H9 (cell line): ENCODE measurements at regions not wholly inside any gene's neighbourhood (a gene's known extent, or its start where the extent isn't known, plus 50 kb on each side); places are given as distances from the start of the nearest gene placed in this dataset.

Source experiments
- DNase-seq: peaks from one replicate; pipeline ENCODE4 v3.0.0-alpha.2; 2017
- H2AFZ ChIP-seq: one replicate; pipeline ENCODE4 v1.6.1; 2013; ENCODE audit warnings: mild to moderate bottlenecking, low read length, control low read depth, moderate library complexity
- H2AK5ac ChIP-seq: 2 replicates; pipeline ENCODE4 v1.6.1; 2013; ENCODE audit warnings: low read length, control low read depth, mixed read lengths; ENCODE audit not compliant: insufficient read length
- H2BK120ac ChIP-seq: one replicate; pipeline ENCODE4 v1.6.1; 2013; ENCODE audit warnings: low read depth, mild to moderate bottlenecking, low read length, control low read depth, inconsistent platforms; ENCODE audit not compliant: poor library complexity, severe bottlenecking
- H2BK12ac ChIP-seq: 2 replicates; pipeline ENCODE4 v1.6.1; 2013; ENCODE audit warnings: low read length, control low read depth, mixed read lengths, low read depth; ENCODE audit not compliant: insufficient read length
- H2BK15ac ChIP-seq: 2 replicates; pipeline ENCODE4 v1.6.1; 2013; ENCODE audit warnings: low read depth, low read length, control low read depth
- H2BK20ac ChIP-seq: one replicate; pipeline ENCODE4 v1.6.1; 2013; ENCODE audit warnings: low read depth, mild to moderate bottlenecking, low read length, control low read depth, inconsistent platforms; ENCODE audit not compliant: poor library complexity, severe bottlenecking
- H2BK5ac ChIP-seq: 2 replicates; pipeline ENCODE4 v1.6.1; 2013; ENCODE audit warnings: low read length, control low read depth, mixed read lengths; ENCODE audit not compliant: insufficient read length
- H3K14ac ChIP-seq: 2 replicates; pipeline ENCODE4 v1.6.1; 2013; ENCODE audit warnings: low read length, control low read depth; ENCODE audit not compliant: insufficient read depth
- H3K18ac ChIP-seq: 2 replicates; pipeline ENCODE4 v1.6.1; 2013; ENCODE audit warnings: low read depth, mild to moderate bottlenecking, mixed read lengths, low read length, control low read depth; ENCODE audit not compliant: insufficient read length
- H3K23ac ChIP-seq: 2 replicates; pipeline ENCODE4 v1.6.1; 2013; ENCODE audit warnings: low read length, control low read depth, mixed read lengths, low read depth; ENCODE audit not compliant: insufficient read length
- H3K23me2 ChIP-seq: 2 replicates; pipeline ENCODE4 v1.6.1; 2013; ENCODE audit warnings: low read depth, mild to moderate bottlenecking, mixed read lengths, low read length, control low read depth; ENCODE audit not compliant: insufficient read length, poor library complexity, severe bottlenecking
- H3K27ac ChIP-seq: 2 replicates; pipeline ENCODE4 v1.5.1; 2013; ENCODE audit warnings: low read length, control low read depth, mixed read lengths, low read depth; ENCODE audit not compliant: insufficient read length
- H3K27me3 ChIP-seq: 2 replicates; pipeline ENCODE4 v1.6.1; 2013; ENCODE audit warnings: low read length, control low read depth, inconsistent platforms; ENCODE audit not compliant: insufficient read depth
- H3K4ac ChIP-seq: 2 replicates; pipeline ENCODE4 v1.6.1; 2013; ENCODE audit warnings: low read depth, mild to moderate bottlenecking, control low read depth, inconsistent platforms, low read length, moderate library complexity
- H3K4me1 ChIP-seq: 2 replicates; pipeline ENCODE4 v1.6.1; 2013; ENCODE audit warnings: low read length, control low read depth, inconsistent platforms; ENCODE audit not compliant: insufficient read depth
- H3K4me2 ChIP-seq: 2 replicates; pipeline ENCODE4 v1.6.1; 2013; ENCODE audit warnings: low read length, control low read depth, mixed read lengths; ENCODE audit not compliant: insufficient read length, insufficient read depth
- H3K56ac ChIP-seq: 2 replicates; pipeline ENCODE4 v1.6.1; 2013; ENCODE audit warnings: low read depth, mild to moderate bottlenecking, mixed read lengths, low read length, control low read depth; ENCODE audit not compliant: insufficient read length
- H3K79me1 ChIP-seq: 2 replicates; pipeline ENCODE4 v1.6.1; 2013; ENCODE audit warnings: low read depth, mild to moderate bottlenecking, moderate library complexity, low read length, control low read depth, inconsistent platforms; ENCODE audit not compliant: insufficient read depth, poor library complexity, severe bottlenecking
- H3K79me2 ChIP-seq: 2 replicates; pipeline ENCODE4 v1.6.1; 2013; ENCODE audit warnings: low read length, control low read depth, inconsistent platforms; ENCODE audit not compliant: insufficient read depth
- H3K9ac ChIP-seq: 2 replicates; pipeline ENCODE4 v1.6.1; 2013; ENCODE audit warnings: low read length, control low read depth, mixed read lengths; ENCODE audit not compliant: insufficient read length; ENCODE audit errors: extremely low read depth
- H3K9me3 ChIP-seq: one replicate; pipeline ENCODE4 v1.6.1; 2013; ENCODE audit warnings: low read depth, low read length, inconsistent platforms; ENCODE audit not compliant: control insufficient read depth
- H3T11ph ChIP-seq: one replicate; pipeline ENCODE4 v1.6.1; 2013; ENCODE audit warnings: mild to moderate bottlenecking, low read length, control low read depth, inconsistent platforms
- H4K20me1 ChIP-seq: one replicate; pipeline ENCODE4 v1.6.1; 2013; ENCODE audit not compliant: control insufficient read depth, insufficient read length, insufficient read depth
- H4K5ac ChIP-seq: 2 replicates; pipeline ENCODE4 v1.6.1; 2013; ENCODE audit warnings: low read depth, mild to moderate bottlenecking, mixed read lengths, low read length, control low read depth; ENCODE audit not compliant: insufficient read length
- H4K8ac ChIP-seq: replicated peaks from 2 replicates; pipeline ENCODE4 v1.6.1; 2013; ENCODE audit warnings: low read length, control low read depth, mixed read lengths, low read depth; ENCODE audit not compliant: insufficient read length
- H4K91ac ChIP-seq: 2 replicates; pipeline ENCODE4 v1.6.1; 2013; ENCODE audit warnings: low read depth, mild to moderate bottlenecking, moderate library complexity, mixed read lengths, low read length, control low read depth; ENCODE audit not compliant: insufficient read length
- H3K27ac Mint-ChIP-seq, 3 experiments: 2 replicates in 2 of 3; 3 replicates in 1 of 3; pipeline ENCODE4 v1.8.0; 2020 to 2021; ENCODE audit warnings: mixed read lengths in 3 of 3, mild to moderate bottlenecking in 1 of 3, moderate library complexity in 1 of 3
- H3K27me3 Mint-ChIP-seq: 2 replicates; pipeline ENCODE4 v1.8.0; 2021; ENCODE audit warnings: low read depth, mild to moderate bottlenecking, moderate library complexity, mixed read lengths
- H3K36me3 Mint-ChIP-seq, 3 experiments: 2 replicates in 2 of 3; 3 replicates in 1 of 3; pipeline ENCODE4 v1.8.0; 2020 to 2021; ENCODE audit warnings: low read depth in 3 of 3, mixed read lengths in 3 of 3; ENCODE audit not compliant: insufficient read depth in 1 of 3
- H3K4me1 Mint-ChIP-seq, 2 experiments: 2 replicates each; pipeline ENCODE4 v1.8.0; 2020; ENCODE audit warnings: mixed read lengths in 2 of 2
- H3K4me3 Mint-ChIP-seq, 2 experiments: 2 replicates in 1 of 2; 3 replicates in 1 of 2; pipeline ENCODE4 v1.8.0; 2020 to 2021; ENCODE audit warnings: mild to moderate bottlenecking in 2 of 2, mixed read lengths in 2 of 2, moderate library complexity in 1 of 2
- H3K9me3 Mint-ChIP-seq, 2 experiments: 2 replicates in 1 of 2; 3 replicates in 1 of 2; pipeline ENCODE4 v1.8.0; 2020; ENCODE audit warnings: mild to moderate bottlenecking in 2 of 2, mixed read lengths in 2 of 2, moderate library complexity in 1 of 2
- WGBS: extraction: QIAGEN DNeasy Blood & Tissue Kit; methylation state at CpG from one replicate; pipeline ENCODE4 v1.1.7; 2013; ENCODE audit warnings: missing lambda C conversion rate, low lambda C conversion rate, mixed read lengths; ENCODE audit not compliant: insufficient read length; ENCODE audit errors: extremely low coverage; 5-methylcytosine and 5-hydroxymethylcytosine counted together
- TF ChIP-seq, protein P1 (sequence below): fragments of 200-600 bp; sonication (generic); conservative IDR thresholded peaks from 3 replicates; pipeline ENCODE4 v1.8.0; 2021; ENCODE audit warnings: antibody characterized with exemption, mild to moderate bottlenecking

DNA sequence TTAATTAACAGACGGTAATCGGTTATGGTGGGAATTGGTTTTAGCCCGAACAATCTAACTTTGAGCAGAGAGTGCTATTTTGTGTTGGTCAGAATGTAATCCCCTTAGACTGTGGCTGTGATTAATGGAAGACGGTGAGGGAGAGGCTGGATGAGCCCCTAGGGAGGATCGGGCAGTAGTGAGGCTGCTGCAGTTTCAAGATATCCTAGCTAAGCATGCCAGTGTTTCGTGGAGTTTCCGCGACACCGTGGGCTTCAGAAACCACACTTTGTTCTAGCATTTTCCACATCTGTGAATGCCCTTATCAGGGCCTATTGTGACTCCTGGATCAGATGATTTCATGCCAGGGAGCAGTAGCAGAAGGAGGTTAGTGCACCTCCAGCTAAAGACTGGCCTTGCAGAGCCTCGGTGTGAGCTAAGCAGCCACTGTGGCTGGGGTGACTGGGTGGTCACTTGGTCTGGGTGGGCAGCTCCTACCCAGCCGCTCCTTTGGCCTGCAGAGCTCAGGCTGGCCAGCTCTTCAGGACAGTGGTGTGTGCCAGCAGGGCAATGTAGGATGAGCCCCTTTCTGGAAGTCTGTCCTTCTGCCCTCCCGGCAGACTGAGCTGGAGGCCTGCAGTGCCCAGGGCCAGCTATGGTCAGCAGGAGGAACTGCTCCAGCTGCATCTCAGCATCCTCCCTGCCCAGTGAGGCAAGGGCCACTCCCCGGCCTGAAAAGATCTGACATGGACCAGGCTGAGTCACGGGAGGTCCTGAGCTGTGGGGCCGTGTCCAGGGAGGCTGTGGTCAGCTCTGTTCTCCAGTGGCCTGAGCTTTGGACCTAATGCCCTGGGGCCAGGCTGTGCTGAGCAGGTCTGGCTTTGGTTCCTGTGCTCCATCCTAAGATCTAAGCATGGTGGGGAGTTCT lies 142.6 kb upstream of the GPC1 start:
- Histone ChIP-seq H2BK120ac (no peak overlapping the region), H4K91ac (no peak overlapping the region), H3K27ac (no peak overlapping the region), H3K79me1 (no peaks in the 10 kb centered on the region), H3K14ac (no peak overlapping the region), H4K8ac (no peak overlapping the region), H3K23ac (no peak overlapping the region), H2BK20ac (no peak overlapping the region), H3K56ac (no peak overlapping the region), H3K4ac (no peak overlapping the region), H2BK5ac (no peak overlapping the region), H2BK12ac (no peak overlapping the region), H3K23me2 (no peaks in the 10 kb centered on the region), H3K79me2 (no peaks in the 10 kb centered on the region), H3K18ac (peak overlapping the region; percentile 23), H3K9ac (no peak overlapping the region), H4K5ac (no peak overlapping the region), H3K27me3 (no peaks in the 10 kb centered on the region), H3K4me2 (no peak overlapping the region), H2AK5ac (no peak overlapping the region), H2BK15ac (no peak overlapping the region), H4K20me1 (no peaks in the 10 kb centered on the region), H3T11ph (no peak overlapping the region), H3K9me3 (no peaks in the 10 kb centered on the region), H2AFZ (no peak overlapping the region), H3K4me1 (no peaks in the 10 kb centered on the region; the same call in 1 of the 2 replicates)
- peaks cover 2% of the 10 kb centered on the region for H3K27me3 Mint-ChIP-seq
- H3K4me1 Mint-ChIP-seq = peaks cover 29 to 50% of the 10 kb centered on the region in 2 experiments
- no peak overlapping the region for H3K27ac Mint-ChIP-seq
- DNase-seq = peak; percentile 17
- no peaks in the 10 kb centered on the region for H3K9me3 Mint-ChIP-seq
- no peaks in the 10 kb centered on the region; a peak in 1 of 7 replicates for H3K36me3 Mint-ChIP-seq
- WGBS = no CpG with 5 or more reads among the region's 15 CpGs
- TF ChIP-seq, protein P1, sequence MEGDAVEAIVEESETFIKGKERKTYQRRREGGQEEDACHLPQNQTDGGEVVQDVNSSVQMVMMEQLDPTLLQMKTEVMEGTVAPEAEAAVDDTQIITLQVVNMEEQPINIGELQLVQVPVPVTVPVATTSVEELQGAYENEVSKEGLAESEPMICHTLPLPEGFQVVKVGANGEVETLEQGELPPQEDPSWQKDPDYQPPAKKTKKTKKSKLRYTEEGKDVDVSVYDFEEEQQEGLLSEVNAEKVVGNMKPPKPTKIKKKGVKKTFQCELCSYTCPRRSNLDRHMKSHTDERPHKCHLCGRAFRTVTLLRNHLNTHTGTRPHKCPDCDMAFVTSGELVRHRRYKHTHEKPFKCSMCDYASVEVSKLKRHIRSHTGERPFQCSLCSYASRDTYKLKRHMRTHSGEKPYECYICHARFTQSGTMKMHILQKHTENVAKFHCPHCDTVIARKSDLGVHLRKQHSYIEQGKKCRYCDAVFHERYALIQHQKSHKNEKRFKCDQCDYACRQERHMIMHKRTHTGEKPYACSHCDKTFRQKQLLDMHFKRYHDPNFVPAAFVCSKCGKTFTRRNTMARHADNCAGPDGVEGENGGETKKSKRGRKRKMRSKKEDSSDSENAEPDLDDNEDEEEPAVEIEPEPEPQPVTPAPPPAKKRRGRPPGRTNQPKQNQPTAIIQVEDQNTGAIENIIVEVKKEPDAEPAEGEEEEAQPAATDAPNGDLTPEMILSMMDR = no peak
- H3K4me3 Mint-ChIP-seq = no peak overlapping the region
